Brain microvascular endothelial cell (primary cell): ENCODE measurements at regions not wholly inside any gene's neighbourhood (a gene's known extent, or its start where the extent isn't known, plus 50 kb on each side); places are given as distances from the start of the nearest gene placed in this dataset.

Experiments
- DNase-seq: peaks from one replicate; pipeline ENCODE4 v3.0.0-alpha.2; 2020
- H3K27ac ChIP-seq: fragments of 250-450 bp; sonication (Bioruptor Pico); 2 replicates; pipeline ENCODE4 v1.5.1; 2020; ENCODE audit warnings: mild to moderate bottlenecking, moderate library complexity
- H3K27me3 ChIP-seq: fragments of 250-450 bp; sonication (Bioruptor Pico); replicated peaks from 2 replicates; pipeline ENCODE4 v1.5.1; 2020; ENCODE audit warnings: mild to moderate bottlenecking
- H3K36me3 ChIP-seq: fragments of 250-450 bp; sonication (Bioruptor Pico); replicated peaks from 2 replicates; pipeline ENCODE4 v1.5.1; 2020; ENCODE audit warnings: mild to moderate bottlenecking
- H3K4me3 ChIP-seq: 2 replicates; pipeline ENCODE4 v1.5.1; 2011; ENCODE audit warnings: low read depth, mild to moderate bottlenecking, control low read depth, low read length, moderate library complexity
- CTCF ChIP-seq: IDR thresholded peaks from 2 replicates; pipeline ENCODE4 v1.5.1; 2011; ENCODE audit warnings: low read depth, mild to moderate bottlenecking, moderate library complexity, low read length, control low read depth, inconsistent platforms; ENCODE audit errors: missing control alignments
- in situ Hi-C: cut with HindIII; loops from 2 replicates; pipeline ENCODE4 v1.10.0; 2017; ENCODE audit warnings: low sequenced_read_pairs, low pct_ligation_motif_present

- Histone ChIP-seq H3K36me3 (no peaks in the 10 kb centered on the region), H3K27ac (no peak overlapping the region), H3K4me3 (no peak overlapping the region), H3K27me3 (no peaks in the 10 kb centered on the region)
- no peak for TF ChIP-seq CTCF
- in situ Hi-C loops: no loop called here
- no peak for DNase-seq
Observed at GRCh38 chr10:75319274-75319673, 82.3 kb downstream of the ZNF503 start.

GRCh38 chr10:75314570-75314969 is 78.8 kb upstream of the COMTD1 start:
- Histone ChIP-seq H3K36me3 (no peaks in the 10 kb centered on the region), H3K4me3 (no peak overlapping the region), H3K27me3 (no peaks in the 10 kb centered on the region), H3K27ac (no peak overlapping the region)
- no peak for DNase-seq
- TF ChIP-seq CTCF: no peak
- in situ Hi-C loops: no loop called here

- Histone ChIP-seq H3K4me3 (no peak overlapping the region), H3K27ac (no peak overlapping the region), H3K36me3 (no peaks in the 10 kb centered on the region), H3K27me3 (no peaks in the 10 kb centered on the region)
- in situ Hi-C loops: no loop called here
- DNase-seq: no peak
- no peak for TF ChIP-seq CTCF
Observed at GRCh38 chr10:75312440-75312839, 76.7 kb upstream of the COMTD1 start.

GRCh38 chr10:75305675-75306074 is 69.9 kb upstream of the COMTD1 start:
- TF ChIP-seq CTCF: no peak
- DNase-seq: no peak
- no peak overlapping the region for H3K27ac ChIP-seq
- no peaks in the 10 kb centered on the region for H3K27me3 ChIP-seq
- no peaks in the 10 kb centered on the region for H3K36me3 ChIP-seq
- no peak overlapping the region for H3K4me3 ChIP-seq
- in situ Hi-C loops: no loop called here

GRCh38 chr10:75304741-75305390 is 69.1 kb upstream of the COMTD1 start:
- no peaks in the 10 kb centered on the region for H3K27me3 ChIP-seq

More at GRCh38 chr10:75304741-75305390, 69.1 kb upstream of the COMTD1 start:
- no peaks in the 10 kb centered on the region for H3K36me3 ChIP-seq
- DNase-seq: no peak
- in situ Hi-C loops: no loop called here
- no peak overlapping the region for H3K4me3 ChIP-seq
- TF ChIP-seq CTCF: no peak
- H3K27ac ChIP-seq: peak overlapping the region; percentile 8
